ENCODE measurements at regions not wholly inside any gene's neighbourhood (a gene's known extent, or its start where the extent isn't known, plus 50 kb on each side); places are given as distances from the start of the nearest gene placed in this dataset.

DNA sequence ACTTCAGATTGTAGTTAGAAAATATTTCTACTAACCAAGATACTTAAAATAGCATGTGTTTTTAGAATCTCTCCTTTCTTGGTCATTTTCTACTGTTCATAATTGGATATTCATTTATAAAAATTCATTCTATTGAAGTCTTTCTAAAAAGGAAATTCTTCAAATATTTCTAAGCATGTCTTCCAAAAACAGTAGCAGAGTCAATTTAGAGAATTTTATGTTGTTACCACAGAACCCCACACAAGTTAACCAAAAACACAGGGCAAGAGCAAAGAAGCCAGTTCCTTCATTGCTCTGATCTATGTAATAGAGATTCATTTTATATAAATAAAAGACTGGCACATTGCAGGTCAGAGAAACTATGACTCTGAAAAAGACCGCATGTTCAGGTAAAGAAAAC, 345.1 kb upstream of the PITX2 start:
- DNase-seq = no peak

DNA sequence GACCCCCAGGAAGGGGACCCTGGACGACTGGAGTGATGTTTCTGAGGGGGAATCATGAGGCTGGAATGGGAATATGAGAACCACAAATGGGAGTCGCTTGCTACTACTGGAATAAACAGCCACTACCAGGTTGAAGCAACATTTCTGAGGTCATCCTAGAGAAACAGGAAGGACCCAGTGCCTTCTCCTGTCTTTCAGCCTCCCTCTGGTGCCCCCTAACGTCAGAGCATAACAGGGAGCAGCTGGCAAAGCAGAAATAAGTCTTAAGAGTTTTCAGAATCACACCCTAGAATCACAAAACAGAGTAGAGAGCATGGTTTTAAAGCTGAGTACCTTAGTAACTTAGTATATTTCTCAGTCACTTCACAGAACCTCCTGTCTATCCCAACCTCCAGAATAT, 347.8 kb upstream of the PITX2 start:
- no peak for DNase-seq

DNA sequence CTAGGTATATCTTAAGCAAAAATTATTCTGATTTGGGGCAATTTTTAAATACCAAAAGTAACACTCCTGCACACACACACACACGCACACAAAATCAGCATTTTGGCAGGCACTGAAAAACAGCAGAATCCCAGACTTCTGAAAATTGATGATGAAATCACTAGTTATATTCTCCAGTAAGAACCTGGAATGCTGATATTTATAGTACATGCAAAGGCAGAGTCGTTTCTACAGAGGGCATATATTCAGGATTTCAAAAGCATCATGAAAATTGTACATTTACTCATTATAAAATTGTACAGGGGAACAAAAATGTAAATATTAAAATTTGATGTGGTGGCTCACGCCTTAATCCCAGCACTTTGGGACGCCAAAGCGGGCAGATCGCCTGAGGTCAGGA, 352.5 kb upstream of the PITX2 start:
- DNase-seq = no peak

DNA sequence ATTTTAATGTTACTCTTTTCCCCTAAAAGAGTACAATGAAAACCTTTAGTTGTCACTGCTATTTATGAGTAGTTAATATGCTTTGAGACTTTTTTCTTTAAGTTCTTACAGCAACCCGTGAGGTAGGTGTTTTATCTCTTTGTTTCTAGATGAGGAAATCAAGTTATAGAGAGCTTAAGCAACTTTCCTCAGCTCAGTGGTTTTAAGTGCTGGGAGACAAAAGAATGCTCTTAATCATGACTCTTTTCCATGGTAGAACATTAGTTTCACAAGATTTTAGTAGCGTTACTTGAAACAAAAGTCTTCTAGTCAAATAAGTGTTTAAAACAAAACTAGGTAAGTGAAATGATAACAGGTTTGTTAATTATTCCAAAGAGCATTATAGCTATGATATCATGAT, 354.7 kb upstream of the PITX2 start:
- no peak for DNase-seq

DNA sequence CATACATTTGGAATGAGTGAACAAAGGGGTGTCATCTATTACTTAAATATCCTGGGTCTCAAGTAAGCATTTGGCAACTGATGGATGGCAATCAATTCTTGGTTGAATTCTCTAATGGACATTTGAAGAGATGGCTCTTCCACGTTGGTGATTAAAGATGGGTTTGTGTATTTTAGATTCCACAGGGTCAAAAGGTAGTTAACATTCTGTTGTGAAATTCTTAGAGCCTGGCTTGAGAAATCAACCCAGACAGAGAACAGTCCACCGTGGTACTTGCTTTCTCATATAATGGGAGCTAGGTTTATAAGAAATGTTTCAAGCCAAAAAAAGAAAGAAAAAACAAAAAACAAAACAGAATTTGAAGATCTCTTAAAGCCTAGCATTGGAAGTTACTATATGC, 355.9 kb upstream of the PITX2 start:
- DNase-seq = no peak

DNA sequence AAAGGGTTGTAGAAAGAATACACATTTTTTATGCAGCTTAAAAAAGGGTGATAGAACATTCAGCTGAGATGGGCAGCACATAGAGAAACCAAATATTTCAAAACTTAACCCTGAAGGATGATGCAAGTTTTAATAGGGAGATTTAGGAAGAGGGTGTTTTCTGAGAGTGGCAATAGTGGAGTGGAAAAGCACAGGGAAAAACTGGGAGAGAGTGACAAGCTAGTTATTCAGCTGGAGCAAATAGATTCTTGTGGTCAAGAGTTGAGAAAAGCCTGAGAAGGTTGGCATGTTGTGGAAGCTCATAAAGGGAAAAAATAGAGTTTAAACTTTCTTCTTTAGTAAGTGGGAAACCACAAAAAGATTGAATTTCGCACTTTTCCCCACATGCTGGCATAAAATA, 359.6 kb upstream of the PITX2 start:
- DNase-seq = no peak

DNA sequence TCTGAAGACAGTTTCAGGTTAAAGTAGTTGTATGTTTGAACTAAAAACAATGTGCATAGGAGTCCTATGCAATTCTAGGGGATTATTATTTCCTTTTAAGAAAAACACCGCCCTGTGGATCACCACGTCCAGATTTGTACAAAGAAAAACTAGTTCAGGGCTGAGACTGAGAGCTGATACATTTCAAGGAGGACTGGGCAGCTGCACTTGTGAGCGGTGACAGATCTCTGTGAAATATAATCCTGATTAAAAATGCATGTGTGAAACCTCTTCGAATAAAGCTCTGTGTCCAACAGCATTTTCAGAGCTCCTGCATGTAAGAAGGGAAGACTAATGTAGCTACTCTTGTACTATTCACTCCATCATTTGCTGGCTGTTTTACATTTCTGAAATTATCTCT, 365.8 kb upstream of the PITX2 start:
- no peak for DNase-seq

DNA sequence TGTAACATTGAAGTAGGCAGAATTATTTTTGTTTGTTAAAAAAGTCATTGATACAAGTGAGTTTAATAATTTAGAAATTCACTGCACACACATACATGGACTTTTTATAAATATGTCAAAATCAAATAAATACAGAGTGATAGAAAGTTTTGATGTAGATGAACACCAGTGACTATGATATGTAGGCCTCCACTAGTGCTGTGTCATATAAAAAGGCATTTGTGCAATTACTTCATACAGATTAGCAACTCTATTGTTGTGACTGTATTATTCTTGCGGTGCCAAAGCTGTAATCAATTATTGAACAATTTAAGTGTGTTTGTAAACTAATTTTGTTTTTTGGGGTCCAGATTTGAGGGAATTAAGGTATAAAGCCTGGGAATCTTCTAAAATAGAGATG, 366.2 kb upstream of the PITX2 start:
- no peak for DNase-seq

DNA sequence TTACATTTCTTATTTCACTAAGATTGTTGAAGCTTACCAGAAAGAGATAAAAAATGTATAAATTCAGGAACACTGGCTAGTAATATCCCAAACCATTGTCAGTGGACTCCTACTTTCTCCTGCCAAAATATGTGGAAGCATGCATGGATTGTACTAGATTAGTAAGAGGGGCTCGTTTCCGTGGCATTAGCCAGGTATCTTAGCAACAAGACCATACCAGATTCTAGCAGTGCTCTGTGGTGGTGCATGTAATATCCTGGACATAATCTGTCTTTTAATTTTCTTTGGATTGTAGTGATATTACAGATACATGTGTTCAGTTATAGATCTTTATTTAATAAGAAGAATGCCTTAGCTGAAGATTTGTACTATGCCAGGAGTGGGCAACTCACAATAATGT, 371.9 kb upstream of the PITX2 start:
- no peak for DNase-seq

DNA sequence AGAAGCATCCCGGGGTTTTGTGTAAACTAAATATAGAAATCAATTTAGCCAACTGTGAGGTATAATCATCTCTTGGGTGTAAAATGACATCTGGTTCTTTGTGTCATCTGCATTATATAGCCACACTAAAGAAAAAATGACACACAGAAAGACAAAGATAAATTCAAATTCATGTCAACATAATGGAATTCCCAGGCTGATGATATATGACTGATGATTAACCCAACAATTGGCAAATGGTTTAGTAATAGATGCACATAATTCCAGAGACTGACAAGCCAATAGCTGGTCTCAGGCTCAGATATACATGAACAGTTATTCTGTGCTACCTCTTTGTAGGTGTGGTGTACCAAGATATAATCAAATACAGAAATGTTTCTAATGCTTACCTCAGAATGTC, 375.4 kb upstream of the PITX2 start:
- DNase-seq = no peak

DNA sequence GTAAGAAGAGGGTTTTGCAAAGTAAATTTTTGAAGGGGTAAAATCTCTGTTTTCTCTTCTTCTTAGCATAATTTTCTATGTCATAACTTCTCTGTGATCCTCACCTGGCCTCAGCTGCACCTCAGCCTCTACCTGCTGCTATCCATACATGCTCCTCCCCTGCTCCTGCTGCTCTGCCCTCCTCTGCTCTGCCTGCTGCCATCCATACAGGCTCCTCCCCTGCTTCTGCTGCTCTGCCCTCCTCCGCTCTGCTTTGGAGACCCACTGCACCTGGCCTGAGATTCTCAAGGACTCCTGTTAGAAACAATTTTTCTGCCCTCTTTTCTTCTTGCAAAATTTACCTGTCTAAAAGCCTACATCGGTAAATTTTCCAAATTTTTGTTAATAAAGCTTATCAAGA, 388.6 kb upstream of the PITX2 start:
- DNase-seq = no peak

DNA sequence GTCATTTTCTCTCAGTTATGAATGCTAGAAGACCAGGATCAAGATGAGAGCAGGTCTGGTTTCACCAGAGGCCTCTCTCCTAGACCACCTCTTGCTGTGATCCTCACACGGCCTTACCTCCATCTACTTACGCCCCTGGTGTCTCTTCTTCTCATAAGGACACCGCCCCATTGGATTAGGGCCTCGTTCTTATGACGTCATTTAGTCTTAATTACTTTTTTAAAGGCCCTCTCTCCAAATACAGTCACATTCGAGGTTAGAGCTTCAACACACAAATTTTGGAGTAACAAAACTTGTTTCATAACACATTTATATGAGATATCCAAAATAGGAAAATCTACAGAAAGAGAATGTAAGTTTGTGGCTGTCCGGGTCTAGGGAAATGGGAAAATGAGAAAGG, 391.0 kb upstream of the PITX2 start:
- DNase-seq = no peak

DNA sequence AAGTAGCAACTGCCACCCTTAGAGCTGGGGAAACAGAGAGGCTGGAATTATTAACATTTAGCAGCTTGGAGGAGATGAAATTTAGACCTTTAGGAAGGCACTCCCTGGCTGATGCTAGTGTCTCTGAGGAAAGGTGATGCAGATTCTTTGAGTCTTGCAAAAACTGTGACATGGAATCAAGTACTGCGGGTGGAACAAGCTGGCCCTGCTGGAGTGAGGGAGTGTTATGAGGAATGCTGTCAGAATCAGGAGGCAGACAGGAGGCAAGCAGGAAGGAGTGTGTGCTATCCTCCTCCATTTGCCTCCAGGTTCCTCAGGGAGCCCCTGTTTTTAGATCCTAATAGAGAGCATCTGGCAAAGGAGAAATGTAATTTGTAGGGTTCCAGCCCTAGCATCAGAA, 391.7 kb upstream of the PITX2 start:
- DNase-seq = no peak

DNA sequence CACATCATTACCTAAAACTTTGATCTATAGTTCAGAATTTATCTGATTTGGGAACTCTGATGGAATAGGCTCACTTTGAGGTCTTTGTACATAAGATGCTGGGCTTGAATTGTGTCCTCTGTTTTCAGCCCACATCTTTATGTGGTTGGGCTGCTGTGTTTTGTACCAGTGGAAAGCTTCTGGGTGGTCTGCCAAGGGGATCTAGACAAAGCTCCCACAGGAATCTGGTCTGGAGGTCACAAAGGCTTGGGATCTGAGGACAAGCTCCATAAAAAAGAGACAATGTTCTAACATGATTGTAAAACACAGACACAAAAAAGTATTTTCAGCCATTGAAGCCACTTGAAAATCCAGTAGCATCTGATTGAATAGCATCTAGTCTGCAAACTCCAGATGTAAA, 393.5 kb upstream of the PITX2 start:
- no peak for DNase-seq

DNA sequence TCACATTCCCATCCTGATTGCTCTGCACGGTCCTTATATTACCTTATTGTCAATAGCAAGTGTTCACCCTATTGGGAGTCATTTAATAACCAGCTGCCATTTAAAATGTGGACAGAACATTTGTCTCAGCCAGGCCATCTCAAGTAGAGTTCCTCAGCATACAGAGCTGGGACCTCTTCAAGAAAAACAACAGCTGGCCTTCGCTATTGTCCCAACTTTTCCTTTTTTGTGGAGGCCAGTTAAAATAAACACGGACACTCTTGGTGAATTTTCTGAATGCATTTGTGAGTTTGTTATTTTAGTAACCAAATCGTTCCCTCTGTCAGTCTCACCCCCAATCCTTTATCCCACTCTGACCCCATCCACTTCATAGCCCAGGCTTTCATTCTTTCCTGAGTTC, 395.3 kb upstream of the PITX2 start:
- no peak for DNase-seq

DNA sequence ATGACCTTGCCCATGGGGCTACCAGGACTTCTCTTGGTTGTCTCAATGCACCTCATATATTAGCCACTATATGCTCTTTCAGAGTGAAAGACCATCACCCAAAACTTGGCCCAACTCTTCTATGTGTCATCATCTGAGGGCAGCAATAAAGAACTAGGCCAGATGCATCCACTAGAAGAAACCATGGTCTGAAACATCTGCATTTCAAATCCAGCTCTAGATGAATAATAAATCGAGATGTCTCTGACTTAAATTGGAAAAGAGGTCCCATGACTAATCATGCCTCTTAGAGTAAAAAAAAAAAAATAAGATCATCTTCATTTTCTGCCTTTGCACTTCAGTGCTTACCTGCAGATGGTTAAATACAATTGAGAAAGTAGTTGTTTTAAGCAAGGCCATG, 397.6 kb upstream of the PITX2 start:
- DNase-seq = no peak

DNA sequence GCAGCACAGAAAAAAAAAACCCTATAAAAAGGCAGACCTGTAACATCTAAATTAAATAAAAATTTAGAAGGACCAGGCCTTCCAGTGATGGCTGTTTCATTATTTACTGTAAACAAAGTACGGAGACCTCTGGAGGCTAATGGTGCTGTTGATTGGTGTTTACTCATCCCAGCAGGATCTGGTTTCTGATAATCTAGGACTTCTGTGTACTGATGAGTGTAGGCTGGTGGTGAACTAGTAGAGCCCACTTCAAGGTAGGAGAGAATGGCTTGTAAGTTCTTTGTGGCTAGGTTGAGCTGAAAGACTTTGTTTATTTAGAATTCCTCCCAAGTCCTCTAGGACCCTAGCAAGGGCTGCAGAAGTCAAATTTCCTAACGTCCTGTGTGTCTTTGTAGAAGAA, 398.1 kb upstream of the PITX2 start:
- no peak for DNase-seq

DNA sequence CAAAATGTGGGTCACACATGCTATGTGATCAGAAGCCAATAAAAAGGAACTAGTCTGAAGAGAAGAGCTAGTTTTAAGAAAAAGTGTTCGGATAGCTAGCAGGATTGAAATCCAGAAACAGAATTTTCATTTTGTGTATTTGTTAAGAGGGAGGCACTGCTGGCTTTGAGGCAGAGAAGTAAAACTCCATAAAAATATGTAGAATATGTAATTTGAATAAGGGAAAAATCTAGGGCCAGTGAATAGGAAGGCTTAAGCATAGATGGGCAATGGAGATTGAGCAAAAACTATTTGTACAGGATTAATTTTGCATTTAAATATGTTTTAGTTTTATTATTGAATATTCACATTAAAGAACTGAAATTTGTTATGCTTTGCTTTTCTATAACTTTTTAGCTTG, 399.9 kb upstream of the PITX2 start:
- no peak for DNase-seq

DNA sequence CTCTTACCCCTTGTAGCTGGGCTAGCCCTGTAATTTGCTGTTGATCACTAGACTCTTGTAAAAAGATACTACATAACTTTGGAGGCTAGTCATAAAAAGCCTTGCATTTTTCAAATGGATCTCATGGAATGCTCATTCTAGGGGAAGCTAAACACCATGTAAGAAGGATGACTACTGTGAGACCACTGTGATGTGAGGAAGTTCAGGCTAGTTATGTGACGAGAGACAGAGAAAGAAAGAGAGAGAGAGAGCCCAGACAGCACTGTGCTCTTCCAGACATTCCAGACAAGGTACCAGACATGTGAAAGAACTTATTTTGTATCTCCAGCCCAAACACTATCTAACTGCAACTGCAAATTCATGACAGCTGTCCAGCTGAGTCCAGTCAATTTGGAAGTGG, 404.6 kb upstream of the PITX2 start:
- no peak for DNase-seq

DNA sequence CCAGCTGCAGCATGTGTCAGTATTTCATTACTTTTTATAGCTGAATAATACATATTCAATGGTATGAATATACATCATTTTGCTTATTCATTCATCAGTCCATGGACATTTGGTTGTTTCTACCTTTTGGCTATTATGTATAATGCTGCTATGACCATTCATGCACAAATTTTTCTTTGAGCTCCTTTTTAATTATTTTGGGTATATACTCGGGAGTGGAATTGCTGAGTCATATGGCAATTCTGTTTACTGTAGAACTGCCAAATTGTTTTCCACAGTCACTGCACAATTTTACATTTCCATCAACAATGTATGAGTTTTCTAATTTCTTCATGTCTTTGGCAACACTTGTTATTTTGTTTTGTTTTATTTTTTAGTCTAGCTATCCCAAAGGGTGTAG, 405.9 kb upstream of the PITX2 start:
- no peak for DNase-seq

DNA sequence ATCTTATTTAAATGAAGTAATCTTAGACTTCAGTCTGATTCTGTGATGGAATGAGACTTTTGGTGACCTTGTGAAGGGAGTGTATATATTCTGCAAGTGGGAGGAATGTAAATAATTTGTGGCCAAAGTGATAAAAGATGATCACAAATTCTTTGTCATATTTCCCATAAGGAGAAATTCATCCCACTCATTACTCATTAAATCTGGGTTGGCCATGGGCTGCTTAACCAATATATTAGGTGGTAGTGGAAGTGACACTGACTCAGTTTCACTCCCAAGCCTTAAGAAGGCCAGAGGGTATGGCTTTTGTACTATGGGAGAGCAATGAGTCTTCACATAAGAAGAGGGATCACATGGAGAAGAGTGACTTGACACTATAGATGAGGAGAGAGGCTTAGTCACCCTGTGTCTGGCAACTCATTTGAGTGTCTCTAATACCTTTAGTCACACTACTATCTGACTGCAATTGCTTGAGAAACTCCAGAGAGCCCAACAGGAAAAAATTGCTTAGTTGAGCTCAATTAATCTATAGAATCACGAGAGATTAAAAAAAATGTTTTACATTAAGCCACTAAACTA, 408.2 kb upstream of the PITX2 start:
- no peak for DNase-seq

DNA sequence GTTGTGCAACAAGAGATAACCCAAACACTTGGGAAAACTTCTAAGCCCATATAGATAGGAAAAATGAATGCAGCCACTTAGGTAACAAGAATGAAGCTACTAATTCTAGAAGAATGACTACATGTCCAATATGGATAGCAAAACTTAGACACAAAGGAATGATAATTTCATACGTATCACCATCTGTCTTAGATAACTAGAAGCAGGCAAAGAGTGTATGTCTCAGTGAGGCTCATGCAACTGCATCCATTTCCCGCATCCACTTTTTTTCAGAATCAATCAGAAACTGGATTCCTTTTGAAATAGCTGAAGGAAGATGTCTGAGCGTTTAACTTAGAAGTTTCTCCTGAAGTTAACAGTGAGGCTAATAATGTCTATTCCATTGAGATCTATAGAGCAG, 408.7 kb upstream of the PITX2 start:
- DNase-seq = no peak

DNA sequence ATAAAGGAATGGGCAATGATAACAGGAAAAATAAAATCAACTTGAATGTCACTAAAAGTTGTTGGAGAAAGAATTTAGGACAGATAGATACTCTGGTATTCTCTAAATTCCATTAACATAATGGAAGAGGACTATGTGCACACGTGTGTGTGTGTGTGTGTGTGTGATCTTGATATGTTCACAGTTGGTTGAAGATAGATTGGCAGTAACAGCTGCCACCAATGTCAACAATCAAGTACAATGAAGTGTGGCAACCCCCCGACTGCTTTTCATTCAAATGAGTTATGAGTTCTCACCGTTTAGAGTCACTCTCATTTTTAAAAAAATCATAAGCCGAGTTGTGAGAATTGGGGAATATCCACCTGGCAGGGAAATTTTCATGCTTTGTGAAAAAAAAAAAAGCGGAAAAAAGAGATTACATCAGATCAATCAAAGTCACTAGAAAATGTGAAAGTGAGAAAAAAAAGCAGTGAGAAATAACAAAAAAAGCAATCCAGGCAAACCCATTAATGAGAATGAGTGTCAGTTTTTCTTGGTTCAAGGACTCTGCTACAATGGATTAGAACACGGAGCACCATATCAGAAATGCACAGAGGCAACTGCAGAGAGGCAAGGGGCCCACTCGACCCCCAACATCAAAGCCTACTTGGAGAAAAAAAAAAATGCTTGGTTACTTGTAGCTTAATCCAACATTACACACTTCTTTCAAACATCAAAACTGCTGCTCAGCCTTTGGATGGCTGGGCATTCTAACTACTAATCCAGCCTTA, 414.9 kb upstream of the PITX2 start:
- no peak for DNase-seq

DNA sequence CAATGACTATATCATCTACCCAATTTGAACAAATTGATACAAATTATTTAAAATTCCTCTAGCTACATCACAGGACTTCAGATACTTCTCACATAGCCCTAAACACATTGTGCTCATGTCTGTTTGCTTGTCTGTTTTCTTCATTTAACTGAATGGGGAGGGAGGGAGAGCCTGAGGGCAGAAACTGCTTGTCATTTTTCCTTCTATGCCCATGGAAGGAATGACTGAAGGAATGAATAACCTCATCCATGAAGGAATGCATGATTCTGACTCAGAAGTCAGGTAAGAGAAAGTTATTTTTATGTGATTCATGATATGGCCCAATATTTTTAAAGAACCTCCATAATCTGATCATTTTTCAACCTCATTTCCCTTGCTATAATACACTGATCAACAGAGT, 418.0 kb upstream of the PITX2 start:
- no peak for DNase-seq

DNA sequence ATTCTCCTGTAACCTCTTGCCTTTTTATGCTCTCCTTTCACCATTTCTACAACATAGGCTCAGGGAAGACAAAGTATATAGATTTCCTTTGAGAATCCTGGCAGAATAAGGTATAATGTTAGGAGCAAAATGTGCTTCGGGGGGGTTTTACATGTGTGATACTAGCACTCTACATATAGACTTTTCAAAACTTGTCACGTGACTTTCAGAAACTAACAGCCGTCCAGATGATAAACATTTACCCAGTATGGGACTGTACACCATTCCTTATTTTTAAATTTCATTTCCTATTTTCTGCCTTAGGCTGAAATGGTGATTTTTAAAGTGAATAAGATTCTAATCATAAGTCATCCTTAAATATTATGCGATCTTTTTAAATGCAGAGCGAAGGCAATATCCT, 420.4 kb upstream of the PITX2 start:
- no peak for DNase-seq
